HepG2 (cell line): ENCODE measurements at regions not wholly inside any gene's neighbourhood (a gene's known extent, or its start where the extent isn't known, plus 50 kb on each side); places are given as distances from the start of the nearest gene placed in this dataset.

Experiments used
- ATAC-seq: fragments of 200-7000 bp; cut with Tn5 transposase; 3 replicates; pipeline ENCODE4 v1.9.1; 2020; ENCODE audit warnings: mild to moderate bottlenecking, moderate library complexity
- BruUV-seq: library from RNA; stranded (reverse); fragments of 400-500 nt; replicated peaks from 2 replicates; lab custom pipeline; 2021; lab: Mats Ljungman, UMichigan
- CTCF ChIA-PET: fragments of 300-600 bp; formaldehyde crosslinking; extraction: SDS; loops from one replicate; lab custom pipeline; 2021; ENCODE audit warnings: low total read pairs, inconsistent platforms, low intra/inter-chr PET ratio; lab: Yijun Ruan, JAX
- POLR2A ChIA-PET: fragments of 350-600 bp; sonication (Branson Sonifier 250); formaldehyde crosslinking; loops from one replicate; lab custom pipeline; 2020; ENCODE audit warnings: antibody characterized with exemption, inconsistent platforms; lab: Yijun Ruan, JAX
- DNase-seq: peaks from one replicate; pipeline ENCODE4 v3.0.0-alpha.2; 2015; ENCODE audit warnings: low spot score
- FAIRE-seq: peaks from 3 replicates; lab custom pipeline; 2011; peaks lifted over from hg19 to GRCh38; lab: Jason Lieb, UNC
- H2AFZ ChIP-seq: one replicate; pipeline ENCODE4 v1.6.1; 2011; ENCODE audit warnings: low read length, inconsistent platforms
- H3K27ac ChIP-seq: fragments of 300-600 bp; 3 replicates; pipeline ENCODE4 v1.8.0; 2011; ENCODE audit warnings: mixed run types, mild to moderate bottlenecking, mixed read lengths, low read length, inconsistent platforms; ENCODE audit not compliant: insufficient read depth; ENCODE audit errors: extremely low read length
- H3K27me3 ChIP-seq, 2 experiments: fragments of 200-600 bp in 1 of 2; 2 replicates in 1 of 2; 3 replicates in 1 of 2; pipeline versions ENCODE4 v1.6.0 to v1.8.0; 2011; ENCODE audit warnings: low read length in 2 of 2, mild to moderate bottlenecking in 2 of 2, moderate library complexity in 2 of 2, inconsistent platforms in 1 of 2; ENCODE audit not compliant: insufficient read depth in 2 of 2, control insufficient read depth in 1 of 2
- H3K36me3 ChIP-seq, 2 experiments: fragments of 200-600 bp in 1 of 2; replicated peaks in 1 of 2; 2 replicates in 1 of 2; 3 replicates in 1 of 2; pipeline versions ENCODE4 v1.5.1 to v1.8.0; 2011; ENCODE audit warnings: low read length in 2 of 2, inconsistent platforms in 1 of 2; ENCODE audit not compliant: insufficient read depth in 2 of 2, control insufficient read depth in 1 of 2
- H3K4me1 ChIP-seq: 2 replicates; pipeline ENCODE4 v1.5.1; 2012; ENCODE audit warnings: low read length, inconsistent platforms; ENCODE audit not compliant: insufficient read depth
- H3K4me2 ChIP-seq: 2 replicates; pipeline ENCODE4 v1.6.0; 2011; ENCODE audit warnings: low read depth, low read length, inconsistent platforms
- H3K4me3 ChIP-seq, 3 experiments: fragments of 200-600 bp in 1 of 3; sonication (generic), shearing (Covaris generic) in 1 of 3; replicated peaks in 1 of 3; 2 replicates each; pipeline ENCODE4 v1.5.1; 2011 to 2016; ENCODE audit warnings: low read length in 3 of 3, inconsistent platforms in 2 of 3, low read depth in 2 of 3, mild to moderate bottlenecking in 2 of 3, control low read depth in 1 of 3, mixed read lengths in 1 of 3; ENCODE audit not compliant: insufficient read depth in 1 of 3
- H3K79me2 ChIP-seq: one replicate; pipeline ENCODE4 v1.6.1; 2011; ENCODE audit warnings: low read length, inconsistent platforms; ENCODE audit not compliant: insufficient read depth
- H3K9ac ChIP-seq: 2 replicates; pipeline ENCODE4 v1.6.0; 2011; ENCODE audit warnings: mild to moderate bottlenecking, low read depth, low read length, inconsistent platforms; ENCODE audit not compliant: insufficient read depth
- H3K9me3 ChIP-seq: 2 replicates; pipeline ENCODE4 v1.5.1; 2012; ENCODE audit warnings: mild to moderate bottlenecking, low read length
- H4K20me1 ChIP-seq: 2 replicates; pipeline ENCODE4 v1.6.0; 2011; ENCODE audit warnings: inconsistent platforms, mild to moderate bottlenecking, low read length, moderate library complexity; ENCODE audit not compliant: insufficient read depth
- BHLHE40 ChIP-seq: IDR thresholded peaks from 2 replicates; pipeline ENCODE4 v1.6.1; 2011; ENCODE audit warnings: low read length, improper control_type of control experiment
- HBP1 ChIP-seq: IDR thresholded peaks from 2 replicates; pipeline ENCODE4 v1.6.1; 2016; ENCODE audit warnings: low read depth, control low read depth
- HDAC6 ChIP-seq: fragments of 200-600 bp; sonication (generic); IDR thresholded peaks from 2 replicates; pipeline ENCODE4 v1.7.0; 2017; ENCODE audit warnings: mild to moderate bottlenecking, antibody characterized with exemption, low read length, low read depth
- NFYC ChIP-seq: IDR thresholded peaks from 2 replicates; pipeline ENCODE4 v1.6.1; 2016; ENCODE audit warnings: missing genetic modification reagents, missing compliant biosample characterization
- PAX8 ChIP-seq: sonication (generic); formaldehyde crosslinking; IDR thresholded peaks from 2 replicates; pipeline ENCODE4 v1.8.0; 2022; ENCODE audit warnings: mild to moderate bottlenecking, missing genetic modification reagents, borderline replicate concordance
- PHB2 ChIP-seq: fragments of 450-650 bp; IDR thresholded peaks from 2 replicates; pipeline ENCODE4 v1.6.1; 2018; ENCODE audit not compliant: partially characterized antibody
- RCOR2 ChIP-seq: IDR thresholded peaks from 2 replicates; pipeline ENCODE4 v1.6.1; 2016; ENCODE audit warnings: missing biosample characterization, missing genetic modification reagents
- RXRA ChIP-seq: sonication (generic); formaldehyde crosslinking; IDR thresholded peaks from 2 replicates; pipeline ENCODE4 v1.5.1; 2020; ENCODE audit warnings: missing genetic modification reagents
- TEAD3 ChIP-seq: optimal IDR thresholded peaks from 2 replicates; pipeline ENCODE3; 2016; ENCODE audit warnings: borderline replicate concordance
- TRIM22 ChIP-seq: fragments of 450-650 bp; IDR thresholded peaks from 2 replicates; pipeline ENCODE4 v1.6.1; 2017
- ZMYM3 ChIP-seq: sonication (generic); formaldehyde crosslinking; IDR thresholded peaks from 2 replicates; pipeline ENCODE4 v1.5.1; 2020; ENCODE audit warnings: mild to moderate bottlenecking, missing genetic modification reagents
- ZNF12 ChIP-seq: sonication (generic); formaldehyde crosslinking; IDR thresholded peaks from 2 replicates; pipeline ENCODE4 v1.5.0; 2020; ENCODE audit warnings: missing genetic modification reagents
- ZNF234 ChIP-seq: sonication (generic); formaldehyde crosslinking; conservative IDR thresholded peaks from 2 replicates; pipeline ENCODE4 v1.5.1; 2020; ENCODE audit warnings: mild to moderate bottlenecking, missing genetic modification reagents
- ZNF260 ChIP-seq: sonication (generic); formaldehyde crosslinking; IDR thresholded peaks from 2 replicates; pipeline ENCODE4 v1.4.0; 2020; ENCODE audit warnings: missing genetic modification reagents, low read depth, mild to moderate bottlenecking, borderline replicate concordance
- ZNF569 ChIP-seq: sonication (generic); formaldehyde crosslinking; IDR thresholded peaks from 2 replicates; pipeline ENCODE4 v1.5.0; 2020; ENCODE audit warnings: mild to moderate bottlenecking, missing genetic modification reagents, moderate library complexity, borderline replicate concordance
- ZNF678 ChIP-seq: sonication (generic); formaldehyde crosslinking; IDR thresholded peaks from 2 replicates; pipeline ENCODE4 v1.4.0; 2020; ENCODE audit warnings: mild to moderate bottlenecking, missing genetic modification reagents
- WGBS: methylation state at CpG from one replicate; pipeline ENCODE4 v1.1.6; 2017; ENCODE audit warnings: low lambda C conversion rate; 5-methylcytosine and 5-hydroxymethylcytosine counted together
- in situ Hi-C: cut with HindIII; loops from 2 replicates; pipeline ENCODE4 v1.10.0; 2017; ENCODE audit warnings: low pct_unique_long_range_greater_than_20kb; ENCODE audit not compliant: extremely low pct_ligation_motif_present
- intact Hi-C: fragments of 100-400 bp; cut with micrococcal nuclease; formaldehyde crosslinking; loops from one replicate; pipeline ENCODE4 v1.10.0; 2022; ENCODE audit not compliant: unreplicated experiment
- TF ChIP-seq, protein P1 (sequence below): sonication (generic); formaldehyde crosslinking; IDR thresholded peaks from 2 replicates; pipeline ENCODE4 v1.9.0; 2022; ENCODE audit warnings: missing genetic modification reagents, mild to moderate bottlenecking, borderline replicate concordance

DNA sequence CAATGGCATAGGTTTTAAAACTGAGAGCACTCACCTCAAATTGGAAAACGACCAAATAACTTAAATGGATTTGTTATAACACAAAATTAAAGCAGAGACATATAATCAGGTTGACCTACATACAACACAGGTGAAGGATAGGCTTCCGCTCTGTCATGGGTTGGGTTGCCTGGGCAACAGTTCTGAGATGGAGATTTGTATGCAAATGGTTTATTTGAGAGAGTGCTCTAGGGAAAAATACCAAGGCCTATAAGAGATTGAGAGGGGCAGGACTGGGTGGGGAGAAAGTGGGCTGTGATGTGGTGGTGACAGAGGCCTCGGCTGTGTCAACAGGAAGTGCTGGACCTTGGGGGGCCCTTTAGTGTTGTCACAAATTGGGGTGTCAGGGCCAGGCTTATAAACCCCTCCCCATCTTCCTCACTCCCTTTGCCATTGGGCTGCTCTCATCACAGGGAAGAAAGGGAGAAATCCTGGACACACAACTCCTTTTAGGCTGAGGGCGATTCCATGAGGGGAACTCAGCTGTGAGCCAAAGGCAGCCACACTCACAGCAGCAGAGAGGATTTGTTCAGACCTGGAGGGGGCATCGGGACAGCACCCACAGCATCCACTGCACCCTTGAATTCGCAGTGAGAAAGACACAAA is 105.4 kb upstream of the LYZL1 start:
- in situ Hi-C loops: no loop called here
- peaks cover 0 to 3% of the 10 kb centered on the region in 2 experiments; a peak in 1 of 5 replicates for H3K27me3 ChIP-seq
- no peak overlapping the region for H3K4me2 ChIP-seq
- H3K36me3 ChIP-seq: no peaks in the 10 kb centered on the region
- FAIRE-seq (no peak), DNase-seq (no peak)
- no TSS peak for BruUV-seq
- no peaks in the 10 kb centered on the region for H3K9me3 ChIP-seq
- no peak overlapping the region for H3K9ac ChIP-seq
- TF ChIP-seq RCOR2 (no peak), RXRA (CRISPR knock-in tag) (no peak), HBP1 (CRISPR knock-in tag) (no peak), TEAD3 (CRISPR knock-in tag) (no peak), ZNF234 (no peak), TRIM22 (no peak), NFYC (CRISPR knock-in tag) (no peak), BHLHE40 (no peak), ZMYM3 (CRISPR knock-in tag) (no peak), PAX8 (CRISPR knock-in tag) (no peak), HDAC6 (no peak), ZNF12 (CRISPR knock-in tag) (no peak), ZNF569 (no peak), PHB2 (no peak), ZNF678 (CRISPR knock-in tag) (no peak), ZNF260 (no peak)
- TF ChIP-seq, protein P1, sequence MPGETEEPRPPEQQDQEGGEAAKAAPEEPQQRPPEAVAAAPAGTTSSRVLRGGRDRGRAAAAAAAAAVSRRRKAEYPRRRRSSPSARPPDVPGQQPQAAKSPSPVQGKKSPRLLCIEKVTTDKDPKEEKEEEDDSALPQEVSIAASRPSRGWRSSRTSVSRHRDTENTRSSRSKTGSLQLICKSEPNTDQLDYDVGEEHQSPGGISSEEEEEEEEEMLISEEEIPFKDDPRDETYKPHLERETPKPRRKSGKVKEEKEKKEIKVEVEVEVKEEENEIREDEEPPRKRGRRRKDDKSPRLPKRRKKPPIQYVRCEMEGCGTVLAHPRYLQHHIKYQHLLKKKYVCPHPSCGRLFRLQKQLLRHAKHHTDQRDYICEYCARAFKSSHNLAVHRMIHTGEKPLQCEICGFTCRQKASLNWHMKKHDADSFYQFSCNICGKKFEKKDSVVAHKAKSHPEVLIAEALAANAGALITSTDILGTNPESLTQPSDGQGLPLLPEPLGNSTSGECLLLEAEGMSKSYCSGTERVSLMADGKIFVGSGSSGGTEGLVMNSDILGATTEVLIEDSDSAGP (CRISPR knock-in tag): no peak
- TF ChIP-seq, all 625 proteins: peak for 0
- no peaks in the 10 kb centered on the region for H3K79me2 ChIP-seq
- no peaks in the 10 kb centered on the region for H3K4me1 ChIP-seq
- H2AFZ ChIP-seq: no peak overlapping the region
- ChIA-PET CTCF (no interaction called here), POLR2A (no interaction called here)
- intact Hi-C loops: no loop called here
- ATAC-seq: no peak
- 27% methylated on average over 6 of the region's 6 CpGs for WGBS
- H3K27ac ChIP-seq: no peak overlapping the region
- H3K4me3 ChIP-seq: no peak overlapping the region
- no peaks in the 10 kb centered on the region for H4K20me1 ChIP-seq
